HG02852 (cell line): ENCODE measurements at regions not wholly inside any gene's neighbourhood (a gene's known extent, or its start where the extent isn't known, plus 50 kb on each side); places are given as distances from the start of the nearest gene placed in this dataset.
"Not testable (repeated sequence)": the region's sequence is repeated elsewhere in the genome, so short reads cannot be mapped to it uniquely, and the experiment has no call there.

Experiments used
- ATAC-seq: cut with Tn5 transposase; IDR thresholded peaks from one replicate; pipeline ENCODE4 v1.9.1; 2021; ENCODE audit warnings: mild to moderate bottlenecking, moderate library complexity; ENCODE audit not compliant: unreplicated experiment

GRCh38 chr9:27800692-27801370 is 227.6 kb upstream of the C9orf72 start:
- ATAC-seq: no peak

GRCh38 chr9:27801545-27801944 is 228.3 kb upstream of the C9orf72 start:
- ATAC-seq: no peak

DNA sequence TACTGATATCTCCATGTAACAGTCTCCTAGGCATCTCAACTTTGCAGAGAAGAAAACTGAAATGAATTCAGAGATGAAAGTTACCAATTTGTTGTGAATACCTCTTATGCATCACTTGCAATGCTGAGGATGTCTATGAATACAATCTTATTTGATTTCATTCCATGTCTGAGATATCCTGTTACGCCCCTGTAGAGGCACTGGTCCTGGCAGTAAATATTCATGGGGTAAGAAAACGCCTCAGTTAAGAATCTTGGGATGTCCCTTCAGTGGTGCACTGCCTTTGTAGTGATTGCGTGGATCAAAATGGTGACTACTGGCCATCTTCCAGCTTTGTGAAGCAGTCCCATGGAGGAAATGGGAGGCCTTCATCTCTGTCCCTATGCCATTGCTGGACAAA is 229.1 kb upstream of the C9orf72 start:
- ATAC-seq: no peak

DNA sequence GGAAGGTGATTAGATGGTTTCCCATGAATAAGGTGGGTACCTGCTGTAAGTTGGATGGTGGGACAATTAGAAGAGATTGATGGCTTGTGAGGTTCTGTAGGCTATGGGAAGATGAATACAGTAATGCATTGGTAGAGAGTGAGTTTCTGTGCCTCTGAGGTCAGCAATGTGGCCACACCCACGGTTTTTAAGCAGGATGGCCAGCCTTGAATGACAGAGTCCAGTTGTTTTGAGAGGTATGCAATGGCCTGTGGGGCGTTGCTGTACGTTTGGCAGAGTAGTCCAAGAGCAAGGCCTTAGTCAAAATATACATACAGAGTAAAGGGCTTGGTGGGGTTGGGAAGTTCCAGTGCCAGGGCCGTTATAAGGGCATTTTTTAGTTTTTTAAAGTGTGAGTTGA is 235.6 kb upstream of the C9orf72 start:
- no peak for ATAC-seq

GRCh38 chr9:27817747-27818146 is 244.5 kb upstream of the C9orf72 start:
- no peak for ATAC-seq

DNA sequence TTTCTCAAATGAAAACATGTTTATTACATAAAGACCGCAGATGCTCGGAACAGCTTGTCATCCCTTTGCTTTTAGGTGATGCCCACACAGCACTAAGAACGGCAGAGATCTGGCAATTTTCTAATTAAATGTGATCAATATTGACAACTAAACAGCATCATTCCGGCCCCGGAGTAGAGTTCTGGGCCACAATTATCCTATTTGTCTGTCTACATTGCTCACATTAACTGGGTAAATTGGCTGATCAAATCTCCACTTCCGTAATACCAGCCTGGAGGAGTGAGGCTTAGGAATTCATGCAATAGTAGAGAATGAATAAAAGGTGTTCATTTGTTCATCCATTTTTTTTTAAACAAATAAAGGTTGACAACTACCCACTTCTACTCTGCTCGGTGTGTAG is 245.1 kb upstream of the C9orf72 start:
- ATAC-seq: no peak

DNA sequence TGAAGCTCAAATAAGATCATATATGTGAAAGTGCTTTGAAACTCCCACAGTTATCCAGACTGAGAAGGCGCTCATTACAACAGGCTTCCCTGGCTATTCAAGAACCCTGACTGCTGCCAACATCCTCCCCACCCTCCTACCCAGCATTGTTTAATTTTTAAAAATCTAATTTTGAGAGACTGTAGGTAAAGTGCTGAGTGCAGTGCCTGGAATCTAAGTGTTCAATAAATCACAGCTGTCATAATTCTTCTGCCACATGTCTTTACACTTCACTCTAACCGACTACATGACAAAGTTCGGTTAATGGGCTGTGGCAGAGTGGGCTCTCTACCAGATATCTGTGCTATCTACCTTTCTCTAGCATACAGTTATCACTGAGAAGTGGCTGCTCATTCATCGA is 255.6 kb upstream of the C9orf72 start:
- no peak for ATAC-seq

- no peak for ATAC-seq
Observed at GRCh38 chr9:27829621-27830020, 256.3 kb upstream of the C9orf72 start.

DNA sequence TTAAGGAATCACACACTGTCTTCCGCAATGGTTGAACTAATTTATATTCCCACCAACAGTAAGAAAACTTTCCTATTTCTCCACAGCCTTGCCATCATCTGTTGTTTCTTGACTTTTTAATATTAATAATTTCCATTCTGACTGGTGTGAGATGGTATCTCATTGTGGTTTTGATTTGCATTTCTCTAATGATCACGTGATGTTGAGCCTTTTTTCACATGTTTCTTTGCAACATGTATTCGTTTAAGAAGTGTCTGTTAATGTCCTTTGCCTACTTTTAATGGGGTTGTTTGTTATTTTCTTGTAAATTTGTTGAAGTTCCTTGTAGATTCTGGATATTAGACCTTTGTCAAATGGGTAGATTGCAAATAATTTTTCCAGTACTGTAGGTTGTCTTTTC is 258.8 kb upstream of the C9orf72 start:
- not testable (repeated sequence) for ATAC-seq

GRCh38 chr9:27835286-27835685 is 262.0 kb upstream of the C9orf72 start:
- no peak for ATAC-seq

DNA sequence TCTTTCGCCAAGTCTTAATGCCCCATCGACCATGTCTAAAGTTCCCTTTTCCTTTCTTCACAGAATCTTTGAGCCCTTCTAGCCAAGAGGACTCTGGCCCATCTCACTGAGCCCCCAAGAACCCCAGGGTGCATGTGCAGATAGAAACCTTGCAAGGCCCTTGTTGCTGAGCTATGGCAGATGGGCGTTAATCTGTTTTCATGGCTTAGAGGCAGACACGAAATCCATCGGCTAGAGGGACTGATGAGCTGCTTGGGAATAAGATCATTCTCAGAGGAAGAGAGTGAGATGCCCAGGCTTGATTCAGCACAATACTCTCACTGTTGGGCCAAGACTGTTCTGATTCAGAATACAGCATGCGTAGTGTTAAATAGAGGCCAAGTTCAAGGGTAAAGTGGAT is 262.5 kb upstream of the C9orf72 start:
- ATAC-seq: no peak

GRCh38 chr9:27836661-27837401 is 263.6 kb upstream of the C9orf72 start:
- ATAC-seq: no peak

- no peak for ATAC-seq
Observed at GRCh38 chr9:27838876-27839275, 265.6 kb upstream of the C9orf72 start.

GRCh38 chr9:27839767-27840166 is 266.5 kb upstream of the C9orf72 start:
- not testable (repeated sequence) for ATAC-seq

DNA sequence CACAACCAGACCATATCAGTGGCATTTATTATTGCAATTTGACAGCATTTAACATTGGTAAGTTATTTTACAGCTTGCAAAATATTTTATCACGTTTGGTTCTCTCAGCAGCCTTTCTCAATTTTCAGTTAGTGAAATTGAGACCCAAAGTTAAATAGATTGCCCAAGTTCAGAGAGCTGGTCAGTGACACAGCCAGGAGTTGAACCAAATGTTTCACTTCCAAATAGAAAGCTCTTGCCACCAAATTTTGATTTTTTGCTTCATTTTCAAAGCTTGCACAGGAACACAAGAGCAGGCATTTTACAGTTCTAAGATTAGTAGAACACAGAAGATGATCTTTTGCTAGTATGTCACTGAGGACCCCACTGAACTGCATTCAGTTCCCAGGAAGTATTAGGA is 271.5 kb upstream of the C9orf72 start:
- ATAC-seq: no peak

- ATAC-seq: no peak
Observed at GRCh38 chr9:27847380-27847779, 274.1 kb upstream of the C9orf72 start.

- no peak for ATAC-seq
Observed at GRCh38 chr9:27847818-27848217, 274.5 kb upstream of the C9orf72 start.

GRCh38 chr9:27848315-27848714 is 275.0 kb upstream of the C9orf72 start:
- ATAC-seq: no peak

DNA sequence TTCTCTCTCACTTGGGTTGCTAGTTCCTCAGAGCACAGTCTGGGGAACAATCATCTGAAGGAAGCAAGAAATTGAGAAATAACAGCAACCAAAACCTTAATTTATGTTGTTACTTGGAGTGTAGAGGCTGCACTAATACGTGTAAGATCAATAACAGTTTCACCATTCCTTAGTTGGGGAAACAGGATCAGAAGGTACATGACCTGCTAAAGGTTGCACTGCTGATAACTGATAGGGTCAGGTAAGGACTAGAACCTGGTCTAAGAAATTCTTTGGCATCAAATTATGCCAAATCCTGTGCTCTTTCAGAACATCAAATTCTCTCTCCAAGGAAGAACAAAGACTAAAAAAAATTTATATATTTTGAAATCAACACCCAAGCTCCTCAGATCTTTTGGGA is 278.6 kb upstream of the C9orf72 start:
- no peak for ATAC-seq

- no peak for ATAC-seq
Observed at GRCh38 chr9:27853529-27853928, 280.2 kb upstream of the C9orf72 start.

- ATAC-seq: no peak
Observed at GRCh38 chr9:27856054-27856453, 282.8 kb upstream of the C9orf72 start.

DNA sequence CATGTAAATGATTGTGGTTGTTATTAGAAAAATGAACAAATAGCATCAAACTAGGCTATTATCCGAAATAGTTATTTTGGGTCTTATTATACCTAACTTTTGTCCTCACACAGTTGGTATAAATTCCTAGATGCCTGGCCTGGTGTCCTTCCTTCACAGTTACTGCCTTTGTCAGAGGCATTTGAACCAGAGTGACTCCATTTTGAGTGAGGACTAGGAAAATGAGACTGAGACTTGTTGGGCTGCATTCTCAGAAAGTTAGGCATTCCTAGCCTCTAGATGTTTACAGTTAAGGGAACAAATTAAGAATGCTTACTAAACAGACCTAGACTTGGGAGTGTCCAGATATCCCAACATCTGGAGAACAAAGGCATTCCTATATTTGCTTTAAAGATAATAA is 283.5 kb upstream of the C9orf72 start:
- no peak for ATAC-seq

- ATAC-seq: no peak
Observed at GRCh38 chr9:27861887-27862286, 288.6 kb upstream of the C9orf72 start.
